ENCODE measurements at regions not wholly inside any gene's neighbourhood (a gene's known extent, or its start where the extent isn't known, plus 50 kb on each side); places are given as distances from the start of the nearest gene placed in this dataset.
"Not testable (repeated sequence)": the region's sequence is repeated elsewhere in the genome, so short reads cannot be mapped to it uniquely, and the experiment has no call there.

GRCh38 chr6:142637624-142638351 is 307.2 kb downstream of the HIVEP2 start:
- FAIRE-seq = no peak

GRCh38 chr6:142642651-142643050 is 302.3 kb downstream of the HIVEP2 start:
- no peak for FAIRE-seq

- no peak for FAIRE-seq
Measured at GRCh38 chr6:142644866-142645265, 300.1 kb downstream of the HIVEP2 start.

GRCh38 chr6:142645663-142646062 is 299.3 kb downstream of the HIVEP2 start:
- no peak for FAIRE-seq

GRCh38 chr6:142647449-142648035 is 297.4 kb downstream of the HIVEP2 start:
- FAIRE-seq = no peak

GRCh38 chr6:142648036-142648451 is 296.9 kb downstream of the HIVEP2 start:
- no peak for FAIRE-seq

GRCh38 chr6:142648526-142648925 is 296.4 kb downstream of the HIVEP2 start:
- no peak for FAIRE-seq

- not testable (repeated sequence) for FAIRE-seq
Measured at GRCh38 chr6:142649438-142650234, 295.3 kb downstream of the HIVEP2 start.

GRCh38 chr6:142651384-142651783 is 293.6 kb downstream of the HIVEP2 start:
- no peak for FAIRE-seq

GRCh38 chr6:142653710-142654420 is 291.1 kb downstream of the HIVEP2 start:
- no peak for FAIRE-seq

GRCh38 chr6:142659661-142660060 is 285.3 kb downstream of the HIVEP2 start:
- FAIRE-seq = no peak

- FAIRE-seq = no peak
Measured at GRCh38 chr6:142665393-142665792, 279.6 kb downstream of the HIVEP2 start.

GRCh38 chr6:142666599-142667185 is 278.3 kb downstream of the HIVEP2 start:
- no peak for FAIRE-seq

GRCh38 chr6:142669471-142670351 is 275.3 kb downstream of the HIVEP2 start:
- FAIRE-seq = no peak

- FAIRE-seq = no peak
Measured at GRCh38 chr6:142671791-142672190, 273.2 kb downstream of the HIVEP2 start.

GRCh38 chr6:142675517-142675916 is 269.5 kb downstream of the HIVEP2 start:
- no peak for FAIRE-seq

- FAIRE-seq = no peak
Measured at GRCh38 chr6:142676027-142676443, 268.9 kb downstream of the HIVEP2 start.

GRCh38 chr6:142676647-142677192 is 268.3 kb downstream of the HIVEP2 start:
- no peak for FAIRE-seq

- no peak for FAIRE-seq
Measured at GRCh38 chr6:142679907-142680700, 264.9 kb downstream of the HIVEP2 start.

GRCh38 chr6:142681099-142681498 is 263.9 kb downstream of the HIVEP2 start:
- FAIRE-seq = no peak

GRCh38 chr6:142682985-142683384 is 262.0 kb downstream of the HIVEP2 start:
- FAIRE-seq = no peak

All from G401.6 (cell line).